NCI-H748 treated with DMSO at 0.1 percent for 48 hours (cell line): ENCODE measurements at regions not wholly inside any gene's neighbourhood (a gene's known extent, or its start where the extent isn't known, plus 50 kb on each side); places are given as distances from the start of the nearest gene placed in this dataset.

Source experiments
- DNase-seq: peaks from one replicate; lab custom pipeline; 2025; lab: John Stamatoyannopoulos, UW

GRCh38 chr11:93963072-93963471 is 58.1 kb upstream of the HEPHL1 start:
- no peak for DNase-seq

GRCh38 chr11:93967258-93967657 is 53.9 kb upstream of the HEPHL1 start:
- DNase-seq: no peak

DNA sequence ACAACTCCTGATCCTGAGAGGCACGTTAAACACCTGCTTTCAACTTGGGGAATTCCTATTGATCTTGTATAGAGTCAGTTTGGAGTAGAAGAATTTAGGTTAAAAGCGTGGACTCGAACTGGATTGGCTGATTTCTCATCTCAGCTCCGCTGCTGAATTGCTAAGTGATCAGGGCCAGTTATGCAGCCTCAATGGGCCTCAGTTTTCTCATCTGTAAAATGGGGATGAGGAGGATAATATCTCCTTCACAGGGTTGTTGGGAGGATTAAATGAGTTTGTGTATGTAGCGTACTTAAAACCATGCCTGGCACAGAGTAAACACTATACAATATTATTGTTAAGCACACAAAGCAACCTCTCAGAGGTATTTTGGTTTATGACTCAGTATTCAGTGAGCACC is 53.2 kb upstream of the HEPHL1 start:
- DNase-seq: no peak

DNA sequence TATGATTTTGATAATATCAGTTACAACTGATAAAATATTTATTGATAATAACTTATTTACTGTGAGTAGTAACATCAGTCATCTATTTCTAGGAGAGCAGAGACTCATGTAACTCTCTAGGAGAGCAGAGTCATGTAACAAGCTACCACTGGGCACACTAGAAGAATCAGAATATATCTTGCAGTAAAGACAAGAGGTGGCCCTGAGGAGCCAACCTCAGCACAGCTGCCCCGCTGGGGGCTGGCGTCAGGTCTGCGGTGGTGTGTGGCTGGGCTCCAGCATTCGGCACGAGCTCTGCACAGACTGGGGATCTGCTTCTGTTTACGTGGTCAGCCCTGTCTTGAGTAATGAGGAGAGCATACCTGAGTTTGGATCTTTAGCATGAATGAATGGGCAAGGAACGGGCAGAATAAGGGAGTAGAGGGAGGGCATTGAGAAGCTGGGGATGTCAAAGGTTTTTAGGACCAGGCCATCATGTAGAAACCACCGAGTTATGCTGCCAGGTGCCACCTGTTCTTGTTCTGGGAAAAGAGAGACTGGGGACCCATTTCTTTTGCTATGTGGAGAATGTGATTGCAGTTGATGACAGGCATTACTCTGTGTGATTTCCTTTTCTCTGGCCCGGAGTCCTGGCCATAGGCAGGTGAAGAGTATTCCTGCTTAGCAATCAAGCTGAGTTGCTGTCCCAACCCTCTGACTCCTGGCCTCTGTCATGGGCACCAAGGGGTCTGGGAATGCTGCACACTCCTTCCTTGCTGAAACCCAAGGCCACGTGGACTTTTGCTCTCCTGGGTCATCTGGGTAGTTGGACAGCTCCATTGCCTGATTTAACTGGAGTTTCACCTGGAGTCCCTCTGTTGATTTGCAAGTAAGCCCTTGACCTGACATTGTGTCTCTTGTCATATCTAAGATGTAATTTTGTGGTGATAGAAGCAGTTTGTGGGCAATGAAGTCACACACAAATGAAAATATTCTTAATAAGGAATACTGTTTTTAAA is 50.9 kb upstream of the HEPHL1 start:
- DNase-seq: no peak
